DMS79 treated with DMSO at 0.1 percent for 48 hours (cell line): ENCODE measurements at regions not wholly inside any gene's neighbourhood (a gene's known extent, or its start where the extent isn't known, plus 50 kb on each side); places are given as distances from the start of the nearest gene placed in this dataset.
"Not testable (repeated sequence)": the region's sequence is repeated elsewhere in the genome, so short reads cannot be mapped to it uniquely, and the experiment has no call there.

ENCODE experiments used
- DNase-seq: peaks from one replicate; lab custom pipeline; 2025; lab: John Stamatoyannopoulos, UW

DNA sequence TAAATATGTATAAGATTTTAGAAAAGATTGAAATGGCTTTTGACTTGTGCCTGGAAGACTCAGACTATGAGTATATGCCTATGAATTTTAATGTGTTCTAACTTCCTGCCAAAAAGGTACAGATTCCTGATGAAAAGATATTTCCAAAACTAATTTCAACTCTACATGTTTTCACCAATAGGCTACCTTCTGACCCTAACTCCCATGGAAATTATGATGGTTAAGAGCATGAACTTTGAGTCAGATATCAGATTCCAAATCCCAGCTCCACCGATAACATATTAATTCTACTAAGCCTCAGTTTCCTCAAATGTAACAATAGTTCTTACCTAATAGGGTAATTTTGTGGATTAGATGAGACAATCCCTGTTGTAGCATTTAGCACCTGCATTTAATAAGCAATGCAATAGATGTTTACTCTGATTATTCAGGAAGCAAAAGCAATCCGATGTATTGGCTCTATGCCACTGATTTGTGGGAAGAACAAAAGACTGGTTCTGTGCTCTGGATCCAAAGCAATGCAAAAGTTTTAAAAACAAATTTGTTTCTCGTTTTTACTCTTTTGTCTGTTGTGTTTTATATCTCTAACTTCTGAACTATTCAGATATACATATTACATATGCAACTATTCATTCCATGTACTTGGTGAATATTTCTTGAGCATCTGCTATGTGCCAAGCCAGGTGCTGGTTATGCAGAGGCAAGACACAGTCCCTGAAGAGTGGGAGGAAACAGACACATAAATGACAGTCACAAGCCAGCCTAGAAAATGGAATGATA is 115.4 kb downstream of the GATA6 start:
- no peak for DNase-seq

DNA sequence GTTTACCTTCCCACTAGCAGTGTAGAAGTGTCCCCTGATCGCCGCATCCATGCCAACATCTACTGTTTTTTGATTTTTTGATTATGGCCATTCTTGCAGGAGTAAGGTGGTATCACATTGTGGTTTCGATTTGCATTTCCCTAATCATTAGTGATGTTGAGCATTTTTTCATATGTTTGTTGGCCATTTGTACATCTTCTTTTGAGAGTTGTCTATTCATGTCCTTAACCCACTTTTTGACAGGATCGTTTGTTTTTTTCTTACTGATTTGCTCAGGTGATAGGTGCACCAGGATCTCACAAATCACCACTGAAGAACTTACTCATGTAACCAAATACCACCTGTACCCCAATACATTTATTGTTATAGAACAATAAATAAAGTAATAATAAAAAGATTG is 114.5 kb downstream of the GATA6 start:
- not testable (repeated sequence) for DNase-seq

DNA sequence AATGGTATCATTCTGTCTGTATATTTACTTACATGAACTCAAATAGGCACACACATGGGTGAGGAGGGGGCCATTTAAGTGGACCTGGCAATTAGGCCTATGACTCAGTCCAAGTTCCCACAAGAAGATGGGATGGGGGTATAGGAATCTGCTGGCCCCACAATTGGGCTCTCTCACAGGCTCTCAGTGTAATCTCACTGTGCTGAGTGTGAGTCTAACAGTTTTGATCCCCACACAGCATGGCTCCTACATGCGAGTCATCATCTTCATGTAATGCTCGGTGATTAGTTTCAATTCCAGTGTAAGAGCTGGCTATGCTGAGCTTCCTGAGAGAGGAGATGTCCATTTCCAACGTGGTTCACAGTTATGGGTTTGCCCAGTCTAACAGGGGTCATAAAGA is 114.0 kb downstream of the GATA6 start:
- no peak for DNase-seq

DNA sequence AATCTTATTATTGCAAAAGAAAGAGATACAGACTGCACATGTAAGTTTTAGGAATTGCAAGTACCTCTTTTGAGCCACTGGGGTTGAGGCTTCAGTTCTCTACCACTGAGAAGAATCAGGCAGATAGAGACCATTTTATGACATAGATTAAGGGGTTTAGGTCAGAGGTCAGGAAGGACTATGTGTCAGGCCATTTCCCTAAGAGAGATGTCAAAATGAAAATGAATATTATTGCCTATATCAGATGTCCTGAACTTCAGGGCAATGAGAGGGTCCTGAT is 113.7 kb downstream of the GATA6 start:
- no peak for DNase-seq

DNA sequence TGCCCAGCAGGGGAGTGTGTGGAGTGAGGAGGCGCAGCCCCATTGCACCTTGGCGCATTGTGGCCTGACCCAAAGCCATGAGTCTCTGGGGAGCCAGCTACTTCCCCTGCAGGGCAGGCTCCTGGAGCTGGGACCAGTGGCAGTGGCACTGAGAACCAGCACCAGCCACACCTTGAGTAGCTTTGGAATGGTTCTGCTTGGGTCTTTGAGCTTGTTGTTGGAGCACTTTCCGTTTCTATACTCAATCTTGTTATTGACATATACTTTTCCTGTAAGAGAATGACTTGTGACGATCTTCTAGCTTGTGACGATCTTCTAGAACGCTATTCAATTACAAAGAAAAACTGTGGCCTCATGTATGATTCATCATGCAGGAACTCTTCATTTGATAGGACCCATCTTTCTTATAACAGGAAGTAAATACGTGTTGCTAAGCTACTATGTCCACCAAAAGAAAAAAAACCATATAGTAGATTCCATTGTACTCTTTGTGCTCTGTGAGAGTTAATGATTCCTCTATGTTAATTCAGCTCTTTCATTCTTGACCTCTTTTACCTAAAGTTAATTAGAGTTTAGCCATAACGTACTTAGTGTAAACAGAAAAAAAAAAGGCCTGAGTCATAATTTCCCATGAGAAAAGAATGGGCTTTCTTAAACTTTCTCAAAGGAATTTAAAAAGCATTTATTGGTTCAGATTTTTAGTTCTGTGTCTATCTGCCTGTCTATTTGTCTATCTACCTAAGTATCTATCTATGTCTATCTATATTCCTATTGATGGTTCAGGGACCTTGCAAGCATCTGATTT is 113.1 kb downstream of the GATA6 start:
- DNase-seq: no peak

- DNase-seq: no peak
Observed at GRCh38 chr18:22280453-22280750, 111.0 kb downstream of the GATA6 start.

- DNase-seq: no peak
Observed at GRCh38 chr18:22279741-22280452, 110.5 kb downstream of the GATA6 start.

GRCh38 chr18:22278798-22279197 is 109.4 kb downstream of the GATA6 start:
- DNase-seq: no peak

- DNase-seq: no peak
Observed at GRCh38 chr18:22277758-22278157, 108.4 kb downstream of the GATA6 start.

DNA sequence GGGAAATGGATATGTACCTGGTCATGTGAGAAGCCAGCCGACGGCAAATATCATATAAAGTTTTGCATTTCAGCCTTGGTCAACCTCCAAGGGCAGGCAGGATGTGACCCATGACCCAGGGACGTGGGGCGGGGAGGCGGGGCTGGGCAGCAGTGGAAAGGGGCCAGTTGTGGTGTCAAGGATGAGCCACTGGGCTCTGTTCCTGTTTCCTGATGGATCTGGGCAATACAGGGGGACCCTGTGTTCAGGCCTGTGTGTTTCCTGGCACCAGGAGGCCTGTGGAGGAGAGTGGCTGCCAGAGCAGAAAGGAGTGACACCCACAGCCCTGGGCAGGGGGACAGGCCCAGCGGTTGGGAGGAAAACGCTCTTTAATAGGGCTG is 106.9 kb downstream of the GATA6 start:
- DNase-seq: no peak

GRCh38 chr18:22275706-22276333 is 106.4 kb downstream of the GATA6 start:
- DNase-seq: no peak

GRCh38 chr18:22273101-22274039 is 104.0 kb downstream of the GATA6 start:
- DNase-seq: no peak

DNA sequence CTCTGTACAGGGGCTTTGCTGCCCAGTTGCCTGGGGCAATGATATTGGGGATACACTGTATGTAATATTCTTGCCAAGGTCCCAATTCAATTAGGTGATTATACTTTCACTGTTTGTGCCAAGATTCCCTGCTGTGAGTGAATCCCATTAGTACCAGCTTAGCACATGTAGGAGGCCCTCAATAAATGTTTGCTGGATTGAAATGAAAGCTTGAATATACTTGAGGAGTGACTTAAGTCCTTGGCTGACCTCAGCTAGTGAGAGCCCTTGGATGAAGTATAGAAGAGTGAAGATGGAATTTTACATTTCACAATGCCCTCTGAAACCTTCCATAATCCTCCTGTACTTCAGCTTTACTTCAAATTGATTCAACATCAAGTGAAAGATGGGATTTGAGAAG is 102.9 kb downstream of the GATA6 start:
- no peak for DNase-seq

GRCh38 chr18:22271030-22271429 is 101.6 kb downstream of the GATA6 start:
- no peak for DNase-seq

GRCh38 chr18:22268641-22269128 is 99.3 kb downstream of the GATA6 start:
- no peak for DNase-seq

DNA sequence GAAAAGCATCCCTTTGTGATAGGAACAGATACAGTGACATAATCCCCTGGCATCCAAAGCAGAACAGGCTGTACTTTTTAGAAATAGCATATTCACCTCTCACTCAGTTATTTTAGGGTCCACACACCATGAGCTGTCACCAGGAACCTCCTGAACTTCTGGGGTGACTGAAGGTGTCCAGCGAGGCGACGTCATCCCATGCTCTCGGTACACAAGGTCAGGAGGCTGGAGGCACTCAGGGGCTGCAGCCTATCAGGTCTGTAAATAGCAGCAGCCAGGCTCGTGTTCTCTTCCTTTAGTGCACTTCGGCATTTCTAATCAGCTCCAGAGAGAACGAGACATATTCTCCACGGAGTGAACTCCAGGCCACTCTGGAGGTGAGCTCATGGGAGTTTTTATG is 98.3 kb downstream of the GATA6 start:
- DNase-seq: no peak

GRCh38 chr18:22267225-22267624 is 97.8 kb downstream of the GATA6 start:
- no peak for DNase-seq

DNA sequence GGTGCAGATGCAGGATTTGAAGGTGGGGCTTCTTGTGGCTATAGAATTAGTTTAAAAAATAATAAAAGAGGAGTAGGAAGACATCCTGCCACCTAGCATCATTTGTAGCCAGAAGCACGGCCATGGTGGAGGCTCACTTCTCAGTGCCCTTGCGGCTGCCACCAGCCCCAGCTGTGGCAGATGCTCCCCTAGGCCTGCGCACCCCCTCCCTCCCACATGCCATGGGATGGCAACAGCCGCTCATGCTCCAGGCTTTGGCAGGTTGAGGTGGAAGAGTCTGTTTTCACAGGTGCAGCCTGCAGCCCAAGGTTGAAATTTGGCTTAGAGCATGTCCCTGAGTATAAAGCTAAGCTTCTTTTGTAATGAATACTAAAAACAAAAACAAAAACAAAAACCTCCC is 96.4 kb downstream of the GATA6 start:
- DNase-seq: no peak

GRCh38 chr18:22260208-22260820 is 90.9 kb downstream of the GATA6 start:
- no peak for DNase-seq

DNA sequence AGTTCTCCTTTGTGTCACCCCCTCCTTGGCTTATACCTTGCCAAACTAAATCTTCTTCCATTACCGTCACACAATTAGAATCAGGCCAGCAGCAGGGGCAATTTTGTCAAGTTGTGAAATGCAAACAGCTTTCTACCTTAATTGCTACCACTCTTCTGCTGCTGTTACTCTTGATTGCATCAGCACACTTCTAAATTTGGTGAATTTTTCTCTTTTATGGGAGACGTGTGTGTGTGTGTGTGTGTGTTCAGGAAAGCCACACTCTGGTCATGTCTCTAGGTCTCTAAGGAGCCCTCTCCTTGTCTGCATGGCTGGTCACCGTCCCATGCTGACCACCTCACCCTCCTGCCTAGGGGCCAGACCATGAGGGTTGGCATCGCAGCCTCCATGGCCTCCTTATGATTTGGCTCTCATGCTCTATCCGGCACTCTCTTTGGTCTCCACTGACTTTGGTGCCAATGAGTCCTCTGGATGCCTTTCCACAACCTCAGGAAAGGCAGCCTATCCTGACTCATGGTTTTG is 87.7 kb downstream of the GATA6 start:
- DNase-seq: no peak

GRCh38 chr18:22254088-22254487 is 84.7 kb downstream of the GATA6 start:
- no peak for DNase-seq
